ENCODE measurements at regions not wholly inside any gene's neighbourhood (a gene's known extent, or its start where the extent isn't known, plus 50 kb on each side); places are given as distances from the start of the nearest gene placed in this dataset.

DNA sequence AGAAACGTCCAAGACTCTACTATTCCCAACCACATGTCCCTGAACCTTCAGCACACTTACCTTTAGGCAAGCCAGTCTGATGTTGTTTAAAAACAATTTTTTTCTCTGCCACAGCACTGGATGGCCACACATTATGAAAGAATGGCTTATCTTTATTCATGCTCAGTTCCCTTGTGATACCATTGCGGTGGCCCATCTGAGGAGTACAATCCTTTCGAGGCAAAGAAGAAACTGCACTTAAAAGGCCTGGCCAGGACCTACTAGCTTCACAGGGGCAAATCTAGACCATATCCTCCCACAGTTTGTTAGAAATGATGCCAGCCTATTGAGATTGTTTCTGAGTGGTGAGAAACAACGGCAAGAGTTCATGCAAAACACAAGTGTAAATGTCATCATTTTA lies 88.4 kb upstream of the PLEKHG1 start:
- no TSS peak for BruUV-seq (replicated peaks)
- no peak for TF ChIP-seq EZH2phosphoT487 (IDR thresholded peaks at IDR 0.05; ENCODE audit: borderline replicate concordance, low read depth, low read length)
- TF ChIP-seq, protein P1, sequence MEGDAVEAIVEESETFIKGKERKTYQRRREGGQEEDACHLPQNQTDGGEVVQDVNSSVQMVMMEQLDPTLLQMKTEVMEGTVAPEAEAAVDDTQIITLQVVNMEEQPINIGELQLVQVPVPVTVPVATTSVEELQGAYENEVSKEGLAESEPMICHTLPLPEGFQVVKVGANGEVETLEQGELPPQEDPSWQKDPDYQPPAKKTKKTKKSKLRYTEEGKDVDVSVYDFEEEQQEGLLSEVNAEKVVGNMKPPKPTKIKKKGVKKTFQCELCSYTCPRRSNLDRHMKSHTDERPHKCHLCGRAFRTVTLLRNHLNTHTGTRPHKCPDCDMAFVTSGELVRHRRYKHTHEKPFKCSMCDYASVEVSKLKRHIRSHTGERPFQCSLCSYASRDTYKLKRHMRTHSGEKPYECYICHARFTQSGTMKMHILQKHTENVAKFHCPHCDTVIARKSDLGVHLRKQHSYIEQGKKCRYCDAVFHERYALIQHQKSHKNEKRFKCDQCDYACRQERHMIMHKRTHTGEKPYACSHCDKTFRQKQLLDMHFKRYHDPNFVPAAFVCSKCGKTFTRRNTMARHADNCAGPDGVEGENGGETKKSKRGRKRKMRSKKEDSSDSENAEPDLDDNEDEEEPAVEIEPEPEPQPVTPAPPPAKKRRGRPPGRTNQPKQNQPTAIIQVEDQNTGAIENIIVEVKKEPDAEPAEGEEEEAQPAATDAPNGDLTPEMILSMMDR (conservative IDR thresholded peaks at IDR 0.05; ENCODE audit: low read length) = no peak
- CTCF ChIA-PET (ENCODE audit: unreplicated experiment) = no interaction called here

DNA sequence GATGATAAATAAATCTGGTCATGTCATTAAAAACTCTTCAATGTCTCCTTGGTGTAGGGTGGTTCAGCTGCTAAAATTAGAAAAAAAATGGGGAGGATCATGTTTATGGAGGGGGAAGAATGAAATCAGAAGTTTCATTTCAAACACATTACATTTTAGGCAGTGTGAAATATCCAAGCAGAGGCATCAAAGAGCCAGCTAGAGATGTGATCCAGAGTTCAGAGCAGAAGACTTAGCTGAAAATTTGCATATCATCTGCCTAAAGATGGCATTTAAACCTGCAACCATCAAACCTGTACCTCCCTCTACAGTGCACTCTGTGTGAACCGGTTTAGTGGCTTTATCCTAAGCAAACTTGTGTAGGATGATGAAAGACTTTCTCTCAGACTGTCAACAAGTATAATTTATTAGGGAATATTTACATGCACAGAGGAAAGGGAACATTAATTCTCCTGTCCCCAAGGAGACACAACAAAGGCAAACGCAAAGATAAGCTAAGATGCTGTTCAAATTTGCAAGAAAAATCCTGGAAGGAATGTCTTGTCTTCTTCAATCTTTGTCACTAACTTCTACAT lies 84.8 kb upstream of the PLEKHG1 start:
- H3K27ac ChIP-seq (ENCODE audit: low read depth, low read length, poor library complexity, severe bottlenecking) = no peak overlapping the region
- H3K4me1 ChIP-seq (ENCODE audit: insufficient read depth, low read length, poor library complexity, severe bottlenecking) = no peaks in the 10 kb centered on the region
- H4K20me1 ChIP-seq (ENCODE audit: insufficient read depth, low read length) = no peaks in the 10 kb centered on the region
- no peak for DNase-seq (ENCODE audit: low spot score)
- no peaks in the 10 kb centered on the region for H3K9me2 ChIP-seq (ENCODE audit: insufficient read depth, low read length)
- no TSS peak for BruUV-seq (replicated peaks)
- intact Hi-C loops (cut with micrococcal nuclease; ENCODE audit: unreplicated experiment) = no loop called here
- CTCF ChIA-PET (ENCODE audit: unreplicated experiment) = no interaction called here
- H3K4me2 ChIP-seq (ENCODE audit: low read length) = no peak overlapping the region
- no peak overlapping the region for H3K4me3 ChIP-seq (ENCODE audit: low read depth, low read length, poor library complexity, severe bottlenecking)
- POLR2A ChIA-PET = interaction anchor here (0.9 kb wide), 1 partner anchor 17 kb away, joined by 3 read pairs; no protein-coding TSS in a partner anchor
- TF ChIP-seq, protein P1 (conservative IDR thresholded peaks at IDR 0.05; ENCODE audit: low read length) = no peak
- TF ChIP-seq EZH2phosphoT487 (IDR thresholded peaks at IDR 0.05; ENCODE audit: borderline replicate concordance, low read depth, low read length) = no peak
- H3K36me3 ChIP-seq (ENCODE audit: insufficient read depth, low read length) = no peaks in the 10 kb centered on the region
- no peak overlapping the region for H2AFZ ChIP-seq (ENCODE audit: low read length)
- no peaks in the 10 kb centered on the region for H3K9me3 ChIP-seq (ENCODE audit: low read length)
- H3K79me2 ChIP-seq (ENCODE audit: insufficient read depth, low read depth, low read length) = no peaks in the 10 kb centered on the region

More for the DNA sequence above, 88.4 kb upstream of the PLEKHG1 start:
- no peak overlapping the region for H3K4me2 ChIP-seq (ENCODE audit: low read length)
- H2AFZ ChIP-seq (ENCODE audit: low read length) = no peak overlapping the region
- intact Hi-C loops (cut with micrococcal nuclease; ENCODE audit: unreplicated experiment) = no loop called here
- H3K36me3 ChIP-seq (ENCODE audit: insufficient read depth, low read length) = no peaks in the 10 kb centered on the region
- no peaks in the 10 kb centered on the region for H3K9me3 ChIP-seq (ENCODE audit: low read length)
- H3K79me2 ChIP-seq (ENCODE audit: insufficient read depth, low read depth, low read length) = no peaks in the 10 kb centered on the region
- H3K4me3 ChIP-seq (ENCODE audit: low read depth, low read length, poor library complexity, severe bottlenecking) = no peak overlapping the region
- H3K9me2 ChIP-seq (ENCODE audit: insufficient read depth, low read length) = no peaks in the 10 kb centered on the region
- H4K20me1 ChIP-seq (ENCODE audit: insufficient read depth, low read length) = no peaks in the 10 kb centered on the region
- H3K27ac ChIP-seq (ENCODE audit: low read depth, low read length, poor library complexity, severe bottlenecking) = no peak overlapping the region
- POLR2A ChIA-PET = interaction anchor here (1.5 kb wide), 1 partner anchor 10 kb away, joined by 5 read pairs; no protein-coding TSS in a partner anchor
- no peaks in the 10 kb centered on the region for H3K4me1 ChIP-seq (ENCODE audit: insufficient read depth, low read length, poor library complexity, severe bottlenecking)
- no peak for DNase-seq (ENCODE audit: low spot score)

DNA sequence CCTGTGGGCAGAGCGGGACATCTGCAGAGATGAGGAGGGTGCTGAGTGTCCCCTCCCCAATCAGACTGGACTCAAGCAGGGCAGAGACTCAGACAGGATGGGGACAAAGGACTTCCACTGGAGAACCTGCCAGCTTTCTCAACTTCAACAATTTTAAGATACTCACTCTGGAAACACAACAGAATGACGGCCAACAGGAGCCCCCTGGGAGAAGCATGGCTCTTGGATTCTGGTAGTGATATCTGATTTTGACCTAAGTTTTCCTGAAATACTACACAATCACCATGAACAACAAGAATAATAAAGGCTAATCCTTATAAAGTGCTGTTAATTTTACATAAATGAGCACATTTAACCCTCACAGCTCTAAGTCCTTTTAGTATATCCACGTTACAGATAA lies 83.5 kb upstream of the PLEKHG1 start:
- H4K20me1 ChIP-seq (ENCODE audit: insufficient read depth, low read length) = no peaks in the 10 kb centered on the region
- H3K79me2 ChIP-seq (ENCODE audit: insufficient read depth, low read depth, low read length) = no peaks in the 10 kb centered on the region
- H3K9me3 ChIP-seq (ENCODE audit: low read length) = no peaks in the 10 kb centered on the region
- no peak overlapping the region for H2AFZ ChIP-seq (ENCODE audit: low read length)
- H3K4me3 ChIP-seq (ENCODE audit: low read depth, low read length, poor library complexity, severe bottlenecking) = no peak overlapping the region
- intact Hi-C loops (cut with micrococcal nuclease; ENCODE audit: unreplicated experiment) = no loop called here
- ChIA-PET POLR2A (interaction anchor here (0.5 to 0.7 kb wide), 3 partner anchors 14 to 90 kb away, joined by 3 to 4 read pairs (median 3); no protein-coding TSS in a partner anchor), CTCF (ENCODE audit: unreplicated experiment) (no interaction called here)
- TF ChIP-seq EZH2phosphoT487 (IDR thresholded peaks at IDR 0.05; ENCODE audit: borderline replicate concordance, low read depth, low read length) = no peak
- TF ChIP-seq, protein P1 (conservative IDR thresholded peaks at IDR 0.05; ENCODE audit: low read length) = no peak
- H3K9me2 ChIP-seq (ENCODE audit: insufficient read depth, low read length) = no peaks in the 10 kb centered on the region
- BruUV-seq (replicated peaks) = no TSS peak
- no peak for DNase-seq (ENCODE audit: low spot score)
- H3K4me1 ChIP-seq (ENCODE audit: insufficient read depth, low read length, poor library complexity, severe bottlenecking) = no peaks in the 10 kb centered on the region
- no peak overlapping the region for H3K4me2 ChIP-seq (ENCODE audit: low read length)
- no peaks in the 10 kb centered on the region for H3K36me3 ChIP-seq (ENCODE audit: insufficient read depth, low read length)
- H3K27ac ChIP-seq (ENCODE audit: low read depth, low read length, poor library complexity, severe bottlenecking) = no peak overlapping the region

Data from OCI-LY7 (cell line).